Thoracic aorta (tissue), 2 donors: ENCODE measurements at regions not wholly inside any gene's neighbourhood (a gene's known extent, or its start where the extent isn't known, plus 50 kb on each side); places are given as distances from the start of the nearest gene placed in this dataset.

Experiments
- ATAC-seq: fragments of 150-250 bp; one replicate; pipeline ENCODE4 v1.8.0; 2017; ENCODE audit warnings: low read depth; ENCODE audit not compliant: insufficient number of reproducible peaks, low FRiP score
- DNase-seq: peaks from one replicate; pipeline ENCODE4 v3.0.0-alpha.2; 2020; ENCODE audit warnings: low spot score
- H3K27ac ChIP-seq, 2 donors: fragments of 200-600 bp; sonication (generic); 1 replicate in 1 of 2; 2 replicates in 1 of 2; pipeline ENCODE4 v1.5.1; 2016; ENCODE audit warnings: mild to moderate bottlenecking in 2 of 2, moderate library complexity in 2 of 2
- H3K27me3 ChIP-seq: fragments of 200-600 bp; sonication (generic); replicated peaks from 2 replicates; pipeline ENCODE4 v1.6.0; 2016; ENCODE audit warnings: mild to moderate bottlenecking; ENCODE audit not compliant: insufficient read depth
- H3K36me3 ChIP-seq: fragments of 200-600 bp; sonication (generic); one replicate; pipeline ENCODE4 v1.5.1; 2016
- H3K4me1 ChIP-seq, 2 donors: fragments of 200-600 bp; sonication (generic); 1 replicate in 1 of 2; 2 replicates in 1 of 2; pipeline versions ENCODE4 v1.5.1 to v1.6.0; 2016; ENCODE audit warnings: low read depth in 2 of 2, mild to moderate bottlenecking in 1 of 2; ENCODE audit not compliant: control insufficient read depth in 1 of 2
- H3K4me3 ChIP-seq: fragments of 200-600 bp; sonication (generic); 2 replicates; pipeline ENCODE4 v1.5.1; 2016; ENCODE audit warnings: mild to moderate bottlenecking
- H3K9me3 ChIP-seq: fragments of 200-600 bp; sonication (generic); 2 replicates; pipeline ENCODE4 v1.5.1; 2016
- TF ChIP-seq, protein P1 (sequence below): fragments of 200-600 bp; sonication (generic); IDR thresholded peaks from one replicate; pipeline ENCODE4 v1.5.1; 2019; ENCODE audit warnings: antibody characterized with exemption

DNA sequence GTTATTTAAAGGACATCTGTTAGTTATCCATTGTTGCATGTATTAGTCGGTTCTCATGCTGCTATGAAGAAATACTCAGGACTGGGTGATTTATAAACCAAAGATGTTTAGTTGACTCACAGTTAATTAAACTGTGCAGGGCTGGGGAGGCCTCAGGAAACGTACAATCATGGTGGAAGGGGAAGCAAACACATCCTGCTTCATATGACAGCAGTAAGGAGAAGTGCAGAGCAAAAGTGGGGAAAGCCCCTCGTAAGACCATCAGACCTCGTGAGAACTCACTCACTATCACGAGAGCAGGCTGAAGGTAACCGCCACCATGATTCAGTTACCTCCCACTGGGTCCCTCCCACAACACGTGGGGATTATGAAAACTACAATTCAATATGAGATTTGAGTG is 2064.1 kb downstream of the MAT2B start:
- ATAC-seq (no peak), DNase-seq (no peak)
- no peaks in the 10 kb centered on the region for H3K4me1 ChIP-seq
- no peaks in the 10 kb centered on the region for H3K9me3 ChIP-seq
- TF ChIP-seq, protein P1, sequence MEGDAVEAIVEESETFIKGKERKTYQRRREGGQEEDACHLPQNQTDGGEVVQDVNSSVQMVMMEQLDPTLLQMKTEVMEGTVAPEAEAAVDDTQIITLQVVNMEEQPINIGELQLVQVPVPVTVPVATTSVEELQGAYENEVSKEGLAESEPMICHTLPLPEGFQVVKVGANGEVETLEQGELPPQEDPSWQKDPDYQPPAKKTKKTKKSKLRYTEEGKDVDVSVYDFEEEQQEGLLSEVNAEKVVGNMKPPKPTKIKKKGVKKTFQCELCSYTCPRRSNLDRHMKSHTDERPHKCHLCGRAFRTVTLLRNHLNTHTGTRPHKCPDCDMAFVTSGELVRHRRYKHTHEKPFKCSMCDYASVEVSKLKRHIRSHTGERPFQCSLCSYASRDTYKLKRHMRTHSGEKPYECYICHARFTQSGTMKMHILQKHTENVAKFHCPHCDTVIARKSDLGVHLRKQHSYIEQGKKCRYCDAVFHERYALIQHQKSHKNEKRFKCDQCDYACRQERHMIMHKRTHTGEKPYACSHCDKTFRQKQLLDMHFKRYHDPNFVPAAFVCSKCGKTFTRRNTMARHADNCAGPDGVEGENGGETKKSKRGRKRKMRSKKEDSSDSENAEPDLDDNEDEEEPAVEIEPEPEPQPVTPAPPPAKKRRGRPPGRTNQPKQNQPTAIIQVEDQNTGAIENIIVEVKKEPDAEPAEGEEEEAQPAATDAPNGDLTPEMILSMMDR: no peak
- no peaks in the 10 kb centered on the region for H3K36me3 ChIP-seq
- no peak overlapping the region for H3K27ac ChIP-seq
- H3K27me3 ChIP-seq: no peaks in the 10 kb centered on the region
- H3K4me3 ChIP-seq: no peak overlapping the region

- no peaks in the 10 kb centered on the region for H3K4me1 ChIP-seq
- DNase-seq (no peak), ATAC-seq (no peak)
- no peaks in the 10 kb centered on the region for H3K27me3 ChIP-seq
- H3K9me3 ChIP-seq: no peaks in the 10 kb centered on the region
- H3K27ac ChIP-seq: no peak overlapping the region
- H3K4me3 ChIP-seq: no peak overlapping the region
- TF ChIP-seq, protein P1: no peak
- no peaks in the 10 kb centered on the region for H3K36me3 ChIP-seq
Measured at GRCh38 chr5:165573445-165573844, 2068.0 kb downstream of the MAT2B start.

GRCh38 chr5:165574100-165574499 is 2068.7 kb downstream of the MAT2B start:
- Histone ChIP-seq H3K27me3 (no peaks in the 10 kb centered on the region), H3K27ac (no peak overlapping the region), H3K4me3 (no peak overlapping the region), H3K4me1 (no peaks in the 10 kb centered on the region), H3K9me3 (no peaks in the 10 kb centered on the region), H3K36me3 (no peaks in the 10 kb centered on the region)
- TF ChIP-seq, protein P1: no peak
- DNase-seq (no peak), ATAC-seq (no peak)

- no peaks in the 10 kb centered on the region for H3K36me3 ChIP-seq
- no peaks in the 10 kb centered on the region for H3K27me3 ChIP-seq
- H3K9me3 ChIP-seq: no peaks in the 10 kb centered on the region
- no peak overlapping the region for H3K4me3 ChIP-seq
- H3K4me1 ChIP-seq: no peaks in the 10 kb centered on the region
- ATAC-seq (no peak), DNase-seq (no peak)
- TF ChIP-seq, protein P1: no peak
- no peak overlapping the region for H3K27ac ChIP-seq
Measured at GRCh38 chr5:165576678-165577275, 2071.4 kb downstream of the MAT2B start.

DNA sequence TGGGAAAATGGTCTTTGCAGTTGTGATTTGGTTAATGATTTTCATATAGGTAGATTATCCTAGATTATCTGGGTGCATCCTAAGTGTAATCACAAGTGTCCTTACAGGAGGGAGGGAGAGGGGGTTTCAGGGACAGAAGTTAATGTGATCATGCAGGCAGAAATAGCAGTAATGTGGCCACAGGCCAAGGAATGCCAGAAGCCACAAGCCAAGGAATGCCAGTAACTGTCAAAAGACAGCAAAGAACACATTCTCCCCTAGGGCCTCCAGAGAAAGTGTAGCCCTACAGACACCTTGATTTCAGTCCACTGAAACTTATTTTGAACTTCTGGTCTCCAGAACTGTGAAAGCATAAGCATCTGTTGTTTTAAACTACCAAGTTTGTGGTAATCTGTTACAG is 2074.5 kb downstream of the MAT2B start:
- Histone ChIP-seq H3K4me3 (no peak overlapping the region), H3K27me3 (no peaks in the 10 kb centered on the region), H3K4me1 (no peaks in the 10 kb centered on the region), H3K27ac (no peak overlapping the region), H3K9me3 (no peaks in the 10 kb centered on the region), H3K36me3 (no peaks in the 10 kb centered on the region)
- TF ChIP-seq, protein P1: no peak
- ATAC-seq (no peak), DNase-seq (no peak)
